ENCODE measurements at regions not wholly inside any gene's neighbourhood (a gene's known extent, or its start where the extent isn't known, plus 50 kb on each side); places are given as distances from the start of the nearest gene placed in this dataset.
"Not testable (repeated sequence)": the region's sequence is repeated elsewhere in the genome, so short reads cannot be mapped to it uniquely, and the experiment has no call there.

DNA sequence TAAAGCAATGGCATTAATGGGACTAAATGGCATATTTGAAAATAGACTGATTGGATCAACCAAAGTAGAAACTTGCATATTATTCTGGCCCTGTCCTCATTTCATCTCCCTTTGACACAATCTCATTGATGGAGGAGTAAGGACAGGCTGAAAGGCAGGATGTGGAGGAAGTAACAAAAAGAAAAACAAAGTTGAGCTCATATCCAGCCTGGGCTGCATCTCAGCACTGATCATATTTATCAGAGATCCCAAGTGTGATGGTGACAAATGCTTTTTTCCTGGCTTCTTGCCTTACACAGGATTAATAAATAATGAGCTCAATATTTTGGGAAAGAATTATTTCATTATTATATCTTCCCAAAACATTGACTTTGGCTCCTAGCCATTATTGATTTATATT lies 622.7 kb downstream of the CD109 start:
- no peak for DNase-seq (ENCODE audit: low read depth)

GRCh38 chr6:74312081-74312480 lies 616.1 kb downstream of the CD109 start:
- no peak for DNase-seq (ENCODE audit: low read depth)

DNA sequence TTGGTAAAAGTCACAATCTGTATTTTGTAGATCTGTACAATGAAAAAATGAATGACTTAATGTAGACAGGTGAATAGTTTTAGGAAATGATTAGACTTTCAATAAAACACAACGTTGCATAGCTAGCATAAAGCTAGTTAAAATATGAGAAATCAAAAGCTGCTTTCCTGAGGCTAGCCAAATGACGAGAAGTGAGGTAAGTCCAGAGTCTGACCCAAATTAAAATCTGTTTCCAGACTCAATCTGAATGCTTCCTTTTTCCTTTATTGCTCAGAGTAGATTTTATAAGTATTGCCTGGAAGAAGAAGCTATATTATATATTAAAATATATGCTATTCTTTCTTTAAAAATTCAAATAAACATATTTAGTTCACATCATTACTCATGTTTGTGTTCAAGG lies 615.4 kb downstream of the CD109 start:
- no peak for DNase-seq (ENCODE audit: low read depth)

DNA sequence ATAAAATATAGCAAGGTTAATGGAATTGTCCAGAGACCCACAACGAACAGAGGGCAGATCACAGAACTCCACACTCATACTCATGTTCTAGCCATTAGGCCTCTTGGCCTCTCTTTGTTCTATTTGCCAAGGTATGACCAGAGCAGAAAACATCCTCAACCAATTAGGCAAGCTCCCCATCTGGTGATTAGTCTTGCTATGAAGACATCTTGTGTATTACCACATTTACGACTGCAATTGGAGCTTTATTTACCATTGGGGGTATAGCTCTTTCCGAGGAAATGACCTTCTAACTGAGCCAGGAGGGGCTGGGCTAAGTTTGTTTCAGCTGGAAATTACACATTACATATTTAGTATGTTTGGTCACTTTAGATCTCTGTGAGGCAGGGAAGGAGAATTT lies 593.9 kb downstream of the CD109 start:
- no peak for DNase-seq (ENCODE audit: low read depth)

DNA sequence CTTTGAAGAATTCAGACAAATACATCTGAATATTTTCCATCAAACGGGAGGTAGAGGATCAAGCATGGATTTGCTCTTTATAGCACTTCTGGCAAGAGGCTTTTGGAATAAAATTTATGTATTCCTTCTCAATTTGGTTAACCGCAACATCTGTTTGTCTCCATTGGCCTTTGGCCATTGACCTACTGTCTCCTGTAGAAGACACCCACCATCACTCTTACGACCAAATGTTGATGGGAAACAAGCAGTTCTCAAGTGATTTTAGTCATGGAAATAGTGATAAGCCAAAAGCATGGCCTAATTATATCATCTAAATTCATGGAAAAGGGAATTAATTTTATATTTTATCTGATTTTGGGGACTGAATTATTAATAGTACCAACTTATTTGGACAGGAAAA lies 591.9 kb downstream of the CD109 start:
- DNase-seq (ENCODE audit: low read depth): no peak

DNA sequence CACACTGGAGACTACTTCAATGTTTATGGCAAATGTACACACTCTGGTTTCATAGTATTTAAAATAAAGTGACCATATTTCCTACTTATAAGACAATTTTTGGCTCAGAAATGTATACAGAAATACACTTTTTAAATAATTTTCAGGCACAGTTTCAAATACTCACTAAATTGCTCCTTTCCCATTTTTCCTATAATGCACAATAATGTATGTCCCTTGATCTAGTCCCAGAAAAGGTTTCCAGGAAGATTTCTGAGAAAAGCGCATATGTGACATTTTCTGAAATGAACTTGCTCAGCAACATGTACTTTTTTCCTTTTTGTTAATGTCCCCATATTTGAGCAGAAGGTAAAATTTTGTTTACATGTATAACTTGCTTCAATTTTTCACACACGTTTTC lies 591.4 kb downstream of the CD109 start:
- DNase-seq (ENCODE audit: low read depth): no peak

DNA sequence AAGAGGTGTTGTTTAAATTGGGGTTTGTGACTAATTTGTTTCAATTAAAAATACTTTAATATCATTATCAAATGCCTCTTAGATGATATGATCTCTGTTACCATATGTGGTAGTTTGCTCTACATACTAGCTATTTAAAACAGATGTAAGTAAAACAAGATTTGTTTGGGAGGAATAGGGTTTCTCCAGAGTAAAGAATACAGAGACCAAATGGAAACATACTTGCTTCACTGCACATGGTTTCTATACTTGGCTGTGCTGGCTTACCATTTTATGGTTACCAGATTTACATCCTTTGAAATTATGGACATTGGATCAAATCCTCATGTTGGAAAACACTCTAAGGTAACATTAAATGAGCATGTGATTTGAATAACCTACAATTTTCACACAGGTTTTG lies 588.3 kb downstream of the CD109 start:
- DNase-seq (ENCODE audit: low read depth): no peak

DNA sequence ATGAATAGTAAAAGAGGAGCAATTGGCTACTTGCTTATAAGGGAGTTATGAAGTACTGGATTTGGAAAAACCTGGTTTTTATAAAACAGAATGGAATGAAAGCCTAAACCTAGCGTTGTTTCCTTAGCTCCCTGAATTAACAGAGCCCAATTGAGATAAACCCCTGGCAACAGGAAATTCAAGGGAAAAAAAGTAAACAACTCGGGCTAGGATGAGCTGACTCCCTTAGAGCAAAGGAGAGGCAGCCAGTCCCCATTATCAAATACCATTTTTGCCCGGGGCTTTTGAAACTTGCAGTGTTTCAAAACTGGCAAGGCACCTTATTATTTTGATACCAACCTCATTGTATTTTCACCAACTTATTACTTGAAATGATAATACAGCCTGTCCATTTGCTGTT lies 587.5 kb downstream of the CD109 start:
- DNase-seq (ENCODE audit: low read depth): no peak

DNA sequence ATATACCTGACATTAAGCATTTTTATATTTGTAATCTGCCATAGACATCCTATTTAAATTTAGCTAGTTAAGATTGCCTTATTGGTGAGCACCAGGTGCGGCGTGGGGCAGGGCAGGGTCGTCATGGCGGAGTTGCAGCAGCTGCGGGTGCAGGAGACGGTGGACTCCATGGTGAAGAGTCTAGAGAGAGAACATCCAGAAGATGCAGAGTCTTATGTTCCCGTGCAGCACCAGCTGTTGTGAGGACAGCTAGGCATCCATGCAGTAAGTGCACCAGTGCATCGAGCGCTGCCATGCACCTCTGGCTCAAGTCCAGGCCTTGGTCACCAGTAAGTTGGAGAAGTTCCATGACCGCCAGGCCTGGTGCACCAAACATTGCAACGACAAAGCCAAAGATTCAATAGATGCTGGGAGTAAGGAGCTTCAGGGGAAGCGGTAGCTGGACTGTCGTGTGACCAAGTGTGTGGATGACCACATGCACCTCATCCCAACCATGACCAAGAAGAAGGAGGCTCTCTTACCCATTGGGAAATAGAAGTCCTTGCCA lies 586.2 kb downstream of the CD109 start:
- DNase-seq (ENCODE audit: low read depth): no peak

DNA sequence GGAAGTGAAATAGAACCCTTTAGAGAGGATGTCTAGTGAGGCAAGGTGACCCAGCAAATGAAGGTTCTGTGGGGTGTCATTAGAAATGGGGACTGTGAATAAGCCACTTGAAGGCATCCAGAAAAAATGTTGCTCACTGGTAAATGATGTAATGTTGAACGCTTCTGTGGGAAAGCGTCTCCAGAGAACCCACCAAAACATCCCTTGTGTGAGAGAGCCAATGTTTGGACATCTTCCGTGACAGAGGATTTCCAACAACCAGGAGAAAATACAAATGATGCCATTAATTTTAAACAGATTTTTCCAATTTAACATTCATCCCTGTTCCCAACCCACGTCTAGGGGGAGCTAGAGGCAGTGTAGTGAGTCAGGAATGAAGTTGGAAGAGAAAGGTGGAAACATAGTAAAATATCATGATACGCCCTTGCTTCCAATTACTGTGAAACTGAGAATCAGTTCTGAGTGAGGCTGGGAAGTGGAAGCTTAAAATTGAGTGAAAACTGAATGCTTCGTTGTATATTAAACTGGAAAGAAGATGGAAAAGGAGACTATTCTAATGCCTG lies 584.2 kb downstream of the CD109 start:
- no peak for DNase-seq (ENCODE audit: low read depth)

GRCh38 chr6:74277777-74278186 lies 581.8 kb downstream of the CD109 start:
- no peak for DNase-seq (ENCODE audit: low read depth)

- no peak for DNase-seq (ENCODE audit: low read depth)
Measured at GRCh38 chr6:74273541-74273940, 577.5 kb downstream of the CD109 start.

DNA sequence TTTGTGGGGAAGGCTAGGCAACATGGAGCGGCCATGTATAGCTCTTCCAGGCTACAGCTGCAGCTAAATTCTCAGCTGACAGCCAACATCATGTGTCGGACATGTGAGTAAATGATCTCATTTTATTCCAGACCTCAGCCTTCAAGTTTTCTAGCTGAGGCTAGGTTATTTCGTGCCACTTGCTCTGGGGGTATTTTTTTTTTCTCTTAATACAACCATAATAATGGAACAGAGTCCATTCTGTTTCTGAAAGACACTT lies 573.5 kb downstream of the CD109 start:
- no peak for DNase-seq (ENCODE audit: low read depth)

- DNase-seq (ENCODE audit: low read depth): no peak
Measured at GRCh38 chr6:74268815-74269599, 573.0 kb downstream of the CD109 start.

DNA sequence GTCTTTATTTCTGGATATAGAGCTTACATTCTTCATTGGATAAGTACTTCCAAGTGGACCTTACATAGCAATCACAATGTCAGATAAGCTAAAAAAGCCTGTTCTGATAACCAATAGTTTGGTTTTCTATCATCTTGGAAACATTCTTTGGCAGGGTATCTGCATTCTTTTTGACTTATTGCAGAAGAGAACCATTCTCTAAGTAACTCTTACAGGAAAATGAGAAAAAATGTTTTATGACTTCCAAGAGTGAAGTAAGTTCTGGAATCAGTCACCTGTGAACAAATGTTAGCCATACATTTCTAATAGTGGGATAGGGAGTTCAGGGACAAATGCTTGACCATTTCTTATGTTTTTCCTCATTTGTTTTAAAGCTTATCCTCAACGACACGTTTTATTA lies 564.0 kb downstream of the CD109 start:
- no peak for DNase-seq (ENCODE audit: low read depth)

GRCh38 chr6:74256781-74257180 lies 560.8 kb downstream of the CD109 start:
- no peak for DNase-seq (ENCODE audit: low read depth)

DNA sequence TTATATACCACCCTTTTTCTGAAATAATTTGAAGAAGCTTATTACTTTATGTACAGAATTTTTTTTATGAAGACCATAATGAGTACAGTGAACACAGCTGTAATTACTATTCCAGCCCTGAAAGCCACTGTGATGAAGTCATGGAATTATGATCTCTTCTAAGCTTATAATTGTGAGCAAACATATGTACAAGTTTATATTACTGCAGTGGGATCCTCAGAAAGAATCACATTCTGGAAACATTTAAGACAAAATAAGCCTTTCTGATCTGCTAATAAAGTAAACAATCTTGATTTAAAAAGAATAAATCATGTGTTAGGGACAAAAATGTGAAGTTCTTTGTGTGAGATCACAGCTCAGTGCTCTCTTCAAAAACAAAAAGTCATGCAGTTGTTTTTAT lies 560.4 kb downstream of the CD109 start:
- DNase-seq (ENCODE audit: low read depth): no peak

- DNase-seq (ENCODE audit: low read depth): not testable (repeated sequence)
Measured at GRCh38 chr6:74255007-74255406, 559.0 kb downstream of the CD109 start.

GRCh38 chr6:74254147-74254546 lies 558.1 kb downstream of the CD109 start:
- not testable (repeated sequence) for DNase-seq (ENCODE audit: low read depth)

GRCh38 chr6:74253261-74253660 lies 557.3 kb downstream of the CD109 start:
- DNase-seq (ENCODE audit: low read depth): no peak

- no peak for DNase-seq (ENCODE audit: low read depth)
Measured at GRCh38 chr6:74250161-74250818, 554.3 kb downstream of the CD109 start.

- peak; percentile 43 for DNase-seq (ENCODE audit: low read depth)
Measured at GRCh38 chr6:74249658-74250057, 553.7 kb downstream of the CD109 start.

- DNase-seq (ENCODE audit: low read depth): no peak
Measured at GRCh38 chr6:74248966-74249365, 553.0 kb downstream of the CD109 start.

Data from HT1080 (cell line).